Astrocyte (in vitro differentiated cells and primary cell): ENCODE measurements at regions not wholly inside any gene's neighbourhood (a gene's known extent, or its start where the extent isn't known, plus 50 kb on each side); places are given as distances from the start of the nearest gene placed in this dataset.

Experiments
- DNase-seq: peaks from one replicate; pipeline ENCODE4 v3.0.0-alpha.2; 2010; ENCODE audit warnings: low read depth
- FAIRE-seq: peaks from 2 replicates; lab custom pipeline; 2011; peaks lifted over from hg19 to GRCh38; lab: Jason Lieb, UNC
- H2AFZ ChIP-seq: 2 replicates; pipeline ENCODE4 v1.6.0; 2012; ENCODE audit warnings: low read depth, low read length, inconsistent platforms
- H3K27ac ChIP-seq: 2 replicates; pipeline ENCODE4 v1.5.1; 2011; ENCODE audit warnings: low read depth, low read length, inconsistent platforms
- H3K27me3 ChIP-seq: 2 replicates; pipeline ENCODE4 v1.6.0; 2011; ENCODE audit warnings: low read length, inconsistent platforms; ENCODE audit not compliant: insufficient read depth
- H3K36me3 ChIP-seq: 2 replicates; pipeline ENCODE4 v1.5.1; 2011; ENCODE audit warnings: low read length, inconsistent platforms; ENCODE audit not compliant: insufficient read depth
- H3K4me1 ChIP-seq: 2 replicates; pipeline ENCODE4 v1.5.1; 2011; ENCODE audit warnings: low read length, inconsistent platforms; ENCODE audit not compliant: insufficient read depth
- H3K4me2 ChIP-seq: 2 replicates; pipeline ENCODE4 v1.6.0; 2012; ENCODE audit warnings: low read length, inconsistent platforms
- H3K4me3 ChIP-seq: 2 replicates; pipeline ENCODE4 v1.5.1; 2011; ENCODE audit warnings: low read depth, mild to moderate bottlenecking, low read length, inconsistent platforms; ENCODE audit not compliant: insufficient read depth
- H3K79me2 ChIP-seq: 2 replicates; pipeline ENCODE4 v1.6.0; 2012; ENCODE audit warnings: mild to moderate bottlenecking, low read length, inconsistent platforms; ENCODE audit not compliant: insufficient read depth
- H3K9ac ChIP-seq: 2 replicates; pipeline ENCODE4 v1.6.0; 2012; ENCODE audit warnings: mild to moderate bottlenecking, low read length, inconsistent platforms
- H3K9me3 ChIP-seq: 2 replicates; pipeline ENCODE4 v1.5.1; 2012; ENCODE audit warnings: low read depth, mild to moderate bottlenecking, low read length, inconsistent platforms; ENCODE audit not compliant: insufficient read depth
- H4K20me1 ChIP-seq: 2 replicates; pipeline ENCODE4 v1.6.0; 2012; ENCODE audit warnings: low read length, inconsistent platforms; ENCODE audit not compliant: insufficient read depth
- H3K27ac Mint-ChIP-seq: one replicate; pipeline ENCODE4 v1.8.0; 2021; ENCODE audit warnings: mild to moderate bottlenecking, mixed read lengths; ENCODE audit not compliant: unreplicated experiment
- H3K27me3 Mint-ChIP-seq: one replicate; pipeline ENCODE4 v1.8.0; 2021; ENCODE audit warnings: low read depth, mixed read lengths; ENCODE audit not compliant: unreplicated experiment
- H3K36me3 Mint-ChIP-seq: one replicate; pipeline ENCODE4 v1.8.0; 2021; ENCODE audit warnings: low read depth, mixed read lengths; ENCODE audit not compliant: unreplicated experiment
- H3K4me1 Mint-ChIP-seq: one replicate; pipeline ENCODE4 v1.8.0; 2021; ENCODE audit warnings: low read depth, mixed read lengths; ENCODE audit not compliant: unreplicated experiment
- H3K4me3 Mint-ChIP-seq: one replicate; pipeline ENCODE4 v1.8.0; 2021; ENCODE audit warnings: mild to moderate bottlenecking, moderate library complexity, mixed read lengths; ENCODE audit not compliant: unreplicated experiment
- H3K9me3 Mint-ChIP-seq: one replicate; pipeline ENCODE4 v1.8.0; 2021; ENCODE audit warnings: mild to moderate bottlenecking, mixed read lengths; ENCODE audit not compliant: unreplicated experiment
- CTCF ChIP-seq: IDR thresholded peaks from 2 replicates; pipeline ENCODE4 v1.5.1; 2011; ENCODE audit warnings: low read depth, mild to moderate bottlenecking, inconsistent platforms, low read length, moderate library complexity; ENCODE audit not compliant: insufficient read depth
- EZH2 ChIP-seq: IDR thresholded peaks from 2 replicates; pipeline ENCODE4 v1.6.1; 2012; ENCODE audit warnings: mild to moderate bottlenecking, low read length, inconsistent platforms; ENCODE audit not compliant: insufficient read depth

- no peaks in the 10 kb centered on the region for H3K9me3 ChIP-seq
- H3K4me1 ChIP-seq, result no peaks in the 10 kb centered on the region
- Mint-ChIP-seq H3K4me1 (peaks cover 5% of the 10 kb centered on the region), H3K27ac (no peak overlapping the region), H3K36me3 (no peaks in the 10 kb centered on the region), H3K9me3 (no peaks in the 10 kb centered on the region), H3K4me3 (no peak overlapping the region), H3K27me3 (no peaks in the 10 kb centered on the region)
- H3K79me2 ChIP-seq, result no peaks in the 10 kb centered on the region
- H3K4me2 ChIP-seq, result no peak overlapping the region
- DNase-seq (no peak), FAIRE-seq (no peak)
- no peak overlapping the region for H3K27ac ChIP-seq
- no peak overlapping the region for H3K4me3 ChIP-seq
- no peak overlapping the region for H2AFZ ChIP-seq
- H3K27me3 ChIP-seq, result no peaks in the 10 kb centered on the region
- no peak overlapping the region for H3K9ac ChIP-seq
- H4K20me1 ChIP-seq, result no peaks in the 10 kb centered on the region
- no peaks in the 10 kb centered on the region for H3K36me3 ChIP-seq
- TF ChIP-seq EZH2 (no peak), CTCF (no peak)
Measured at GRCh38 chr7:115869801-115870200, 160.8 kb downstream of the TFEC start.

- Histone ChIP-seq H3K9ac (no peak overlapping the region), H4K20me1 (no peaks in the 10 kb centered on the region), H3K27me3 (no peaks in the 10 kb centered on the region), H3K4me2 (no peak overlapping the region), H3K9me3 (no peaks in the 10 kb centered on the region), H2AFZ (no peak overlapping the region), H3K4me3 (no peak overlapping the region), H3K79me2 (no peaks in the 10 kb centered on the region), H3K36me3 (no peaks in the 10 kb centered on the region), H3K4me1 (no peaks in the 10 kb centered on the region), H3K27ac (no peak overlapping the region)
- Mint-ChIP-seq H3K4me3 (no peak overlapping the region), H3K27ac (no peak overlapping the region), H3K27me3 (no peaks in the 10 kb centered on the region), H3K36me3 (no peaks in the 10 kb centered on the region), H3K4me1 (peaks cover 5% of the 10 kb centered on the region), H3K9me3 (no peaks in the 10 kb centered on the region)
- FAIRE-seq (no peak), DNase-seq (no peak)
- TF ChIP-seq CTCF (no peak), EZH2 (no peak)
Measured at GRCh38 chr7:115869190-115869589, 161.4 kb downstream of the TFEC start.

GRCh38 chr7:115868369-115868768 lies 162.2 kb downstream of the TFEC start:
- Histone ChIP-seq H3K27ac (no peak overlapping the region), H3K79me2 (no peaks in the 10 kb centered on the region), H4K20me1 (no peaks in the 10 kb centered on the region), H3K4me2 (no peak overlapping the region), H2AFZ (no peak overlapping the region), H3K9ac (no peak overlapping the region), H3K4me3 (no peak overlapping the region), H3K4me1 (no peaks in the 10 kb centered on the region), H3K36me3 (no peaks in the 10 kb centered on the region), H3K27me3 (no peaks in the 10 kb centered on the region), H3K9me3 (no peaks in the 10 kb centered on the region)
- TF ChIP-seq EZH2 (no peak), CTCF (no peak)
- no peak overlapping the region for H3K4me3 Mint-ChIP-seq
- no peaks in the 10 kb centered on the region for H3K27me3 Mint-ChIP-seq
- no peaks in the 10 kb centered on the region for H3K36me3 Mint-ChIP-seq
- peaks cover 5% of the 10 kb centered on the region for H3K4me1 Mint-ChIP-seq
- DNase-seq (no peak), FAIRE-seq (no peak)
- H3K9me3 Mint-ChIP-seq, result no peaks in the 10 kb centered on the region
- H3K27ac Mint-ChIP-seq, result no peak overlapping the region
